SU-DHL-6 (cell line): ENCODE measurements at regions not wholly inside any gene's neighbourhood (a gene's known extent, or its start where the extent isn't known, plus 50 kb on each side); places are given as distances from the start of the nearest gene placed in this dataset.

ENCODE experiments used
- CTCF ChIP-seq: fragments of 200-600 bp; sonication (generic); IDR thresholded peaks from one replicate; pipeline ENCODE4 v1.5.1; 2017; ENCODE audit warnings: antibody characterized with exemption, mild to moderate bottlenecking, low read length, moderate library complexity; ENCODE audit not compliant: insufficient read depth, poor library complexity, severe bottlenecking
- EZH2phosphoT487 ChIP-seq: fragments of 200-600 bp; sonication (generic), shearing (Covaris generic); conservative IDR thresholded peaks from 2 replicates; pipeline ENCODE4 v1.6.1; 2018; ENCODE audit warnings: mild to moderate bottlenecking, antibody characterized with exemption, low read length, moderate library complexity, mixed read lengths

- no peak for TF ChIP-seq CTCF
- TF ChIP-seq EZH2phosphoT487, result no peak
Observed at GRCh38 chr22:27197052-27197451, 539.7 kb downstream of the MIAT start.
